ENCODE measurements at regions not wholly inside any gene's neighbourhood (a gene's known extent, or its start where the extent isn't known, plus 50 kb on each side); places are given as distances from the start of the nearest gene placed in this dataset.
"Not testable (repeated sequence)": the region's sequence is repeated elsewhere in the genome, so short reads cannot be mapped to it uniquely, and the experiment has no call there.

GRCh38 chr2:125634662-125635061 is 1021.3 kb upstream of the GYPC start:
- DNase-seq (ENCODE audit: low read depth): no peak

- no peak for DNase-seq (ENCODE audit: low read depth)
Measured at GRCh38 chr2:125638345-125638744, 1017.6 kb upstream of the GYPC start.

- no peak for DNase-seq (ENCODE audit: low read depth)
Measured at GRCh38 chr2:125642032-125642431, 1013.9 kb upstream of the GYPC start.

GRCh38 chr2:125643128-125643527 is 1012.8 kb upstream of the GYPC start:
- no peak for DNase-seq (ENCODE audit: low read depth)

- no peak for DNase-seq (ENCODE audit: low read depth)
Measured at GRCh38 chr2:125643585-125643984, 1012.4 kb upstream of the GYPC start.

GRCh38 chr2:125644257-125644656 is 1011.7 kb upstream of the GYPC start:
- no peak for DNase-seq (ENCODE audit: low read depth)

GRCh38 chr2:125652280-125652679 is 1003.7 kb upstream of the GYPC start:
- no peak for DNase-seq (ENCODE audit: low read depth)

- DNase-seq (ENCODE audit: low read depth): no peak
Measured at GRCh38 chr2:125654226-125654625, 1001.7 kb upstream of the GYPC start.

- DNase-seq (ENCODE audit: low read depth): no peak
Measured at GRCh38 chr2:125656190-125656589, 999.8 kb upstream of the GYPC start.

GRCh38 chr2:125658583-125658982 is 997.4 kb upstream of the GYPC start:
- DNase-seq (ENCODE audit: low read depth): no peak

GRCh38 chr2:125660369-125660768 is 995.6 kb upstream of the GYPC start:
- not testable (repeated sequence) for DNase-seq (ENCODE audit: low read depth)

- no peak for DNase-seq (ENCODE audit: low read depth)
Measured at GRCh38 chr2:125667630-125668029, 988.3 kb upstream of the GYPC start.

GRCh38 chr2:125679903-125680302 is 976.1 kb upstream of the GYPC start:
- no peak for DNase-seq (ENCODE audit: low read depth)

GRCh38 chr2:125680809-125681208 is 975.1 kb upstream of the GYPC start:
- DNase-seq (ENCODE audit: low read depth): no peak

- DNase-seq (ENCODE audit: low read depth): no peak
Measured at GRCh38 chr2:125681576-125681975, 974.4 kb upstream of the GYPC start.

- DNase-seq (ENCODE audit: low read depth): no peak
Measured at GRCh38 chr2:125681976-125682805, 973.8 kb upstream of the GYPC start.

GRCh38 chr2:125684256-125684655 is 971.7 kb upstream of the GYPC start:
- DNase-seq (ENCODE audit: low read depth): no peak

- DNase-seq (ENCODE audit: low read depth): no peak
Measured at GRCh38 chr2:125684932-125685331, 971.0 kb upstream of the GYPC start.

- no peak for DNase-seq (ENCODE audit: low read depth)
Measured at GRCh38 chr2:125696560-125696959, 959.4 kb upstream of the GYPC start.

GRCh38 chr2:125698280-125698679 is 957.7 kb upstream of the GYPC start:
- DNase-seq (ENCODE audit: low read depth): no peak

- no peak for DNase-seq (ENCODE audit: low read depth)
Measured at GRCh38 chr2:125701070-125701469, 954.9 kb upstream of the GYPC start.

GRCh38 chr2:125707611-125708010 is 948.3 kb upstream of the GYPC start:
- DNase-seq (ENCODE audit: low read depth): no peak

GRCh38 chr2:125710561-125710960 is 945.4 kb upstream of the GYPC start:
- no peak for DNase-seq (ENCODE audit: low read depth)

- no peak for DNase-seq (ENCODE audit: low read depth)
Measured at GRCh38 chr2:125711075-125711474, 944.9 kb upstream of the GYPC start.
